Activated B cell treated with CpG ODN at 0.5 μM for 24 hours (primary cell): ENCODE measurements at regions not wholly inside any gene's neighbourhood (a gene's known extent, or its start where the extent isn't known, plus 50 kb on each side); places are given as distances from the start of the nearest gene placed in this dataset.

ENCODE experiments used
- ATAC-seq: fragments of 200-7000 bp; cut with Tn5 transposase; one replicate; pipeline ENCODE4 v1.10.0; 2021; ENCODE audit warnings: low read depth, mild to moderate bottlenecking, moderate library complexity
- CTCF ChIA-PET: fragments of 350-600 bp; sonication (Branson Sonifier 250); formaldehyde crosslinking; loops from one replicate; lab custom pipeline; 2021; ENCODE audit warnings: antibody characterized with exemption; lab: Charles Lee
- POLR2A ChIA-PET: fragments of 350-600 bp; sonication (Branson Sonifier 250); formaldehyde crosslinking; loops from one replicate; lab custom pipeline; 2021; ENCODE audit warnings: antibody characterized with exemption; lab: Charles Lee
- DNase-seq: peaks from one replicate; pipeline ENCODE4 v3.0.0; 2022
- H3K27ac Mint-ChIP-seq: one replicate; pipeline ENCODE4 v1.8.0; 2020; ENCODE audit warnings: mixed read lengths
- H3K27me3 Mint-ChIP-seq: one replicate; pipeline ENCODE4 v1.8.0; 2021; ENCODE audit warnings: mixed read lengths
- H3K36me3 Mint-ChIP-seq: one replicate; pipeline ENCODE4 v1.8.0; 2021; ENCODE audit warnings: low read depth, mixed read lengths
- H3K4me1 Mint-ChIP-seq: one replicate; pipeline ENCODE4 v1.8.0; 2021; ENCODE audit warnings: mixed read lengths
- H3K4me3 Mint-ChIP-seq: one replicate; pipeline ENCODE4 v1.8.0; 2020; ENCODE audit warnings: mild to moderate bottlenecking, mixed read lengths
- H3K9me3 Mint-ChIP-seq: one replicate; pipeline ENCODE4 v1.8.0; 2020; ENCODE audit warnings: mixed read lengths
- intact Hi-C: fragments of 100-400 bp; cut with micrococcal nuclease; formaldehyde crosslinking; loops from one replicate; pipeline ENCODE4 v1.15.1; 2024
- TF ChIP-seq, protein P1 (sequence below): fragments of 200-600 bp; IDR thresholded peaks from one replicate; pipeline ENCODE4 v1.8.0; 2022; ENCODE audit warnings: antibody characterized with exemption, mild to moderate bottlenecking

- TF ChIP-seq, protein P1, sequence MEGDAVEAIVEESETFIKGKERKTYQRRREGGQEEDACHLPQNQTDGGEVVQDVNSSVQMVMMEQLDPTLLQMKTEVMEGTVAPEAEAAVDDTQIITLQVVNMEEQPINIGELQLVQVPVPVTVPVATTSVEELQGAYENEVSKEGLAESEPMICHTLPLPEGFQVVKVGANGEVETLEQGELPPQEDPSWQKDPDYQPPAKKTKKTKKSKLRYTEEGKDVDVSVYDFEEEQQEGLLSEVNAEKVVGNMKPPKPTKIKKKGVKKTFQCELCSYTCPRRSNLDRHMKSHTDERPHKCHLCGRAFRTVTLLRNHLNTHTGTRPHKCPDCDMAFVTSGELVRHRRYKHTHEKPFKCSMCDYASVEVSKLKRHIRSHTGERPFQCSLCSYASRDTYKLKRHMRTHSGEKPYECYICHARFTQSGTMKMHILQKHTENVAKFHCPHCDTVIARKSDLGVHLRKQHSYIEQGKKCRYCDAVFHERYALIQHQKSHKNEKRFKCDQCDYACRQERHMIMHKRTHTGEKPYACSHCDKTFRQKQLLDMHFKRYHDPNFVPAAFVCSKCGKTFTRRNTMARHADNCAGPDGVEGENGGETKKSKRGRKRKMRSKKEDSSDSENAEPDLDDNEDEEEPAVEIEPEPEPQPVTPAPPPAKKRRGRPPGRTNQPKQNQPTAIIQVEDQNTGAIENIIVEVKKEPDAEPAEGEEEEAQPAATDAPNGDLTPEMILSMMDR, result no peak
- intact Hi-C loops, result no loop called here
- ChIA-PET POLR2A (no interaction called here), CTCF (no interaction called here)
- Mint-ChIP-seq H3K27me3 (no peaks in the 10 kb centered on the region), H3K36me3 (no peaks in the 10 kb centered on the region), H3K4me1 (no peaks in the 10 kb centered on the region), H3K27ac (no peak overlapping the region), H3K9me3 (no peaks in the 10 kb centered on the region), H3K4me3 (no peak overlapping the region)
- DNase-seq, result no peak
- no peak for ATAC-seq
Measured at GRCh38 chr7:50868426-50869100, 85.9 kb upstream of the GRB10 start.

- Mint-ChIP-seq H3K4me3 (no peak overlapping the region), H3K9me3 (no peaks in the 10 kb centered on the region), H3K27me3 (no peaks in the 10 kb centered on the region), H3K27ac (no peak overlapping the region), H3K4me1 (no peaks in the 10 kb centered on the region), H3K36me3 (no peaks in the 10 kb centered on the region)
- intact Hi-C loops, result no loop called here
- TF ChIP-seq, protein P1, result no peak
- no peak for ATAC-seq
- ChIA-PET POLR2A (no interaction called here), CTCF (no interaction called here)
- DNase-seq, result no peak
Measured at GRCh38 chr7:50867034-50867356, 84.3 kb upstream of the GRB10 start.

DNA sequence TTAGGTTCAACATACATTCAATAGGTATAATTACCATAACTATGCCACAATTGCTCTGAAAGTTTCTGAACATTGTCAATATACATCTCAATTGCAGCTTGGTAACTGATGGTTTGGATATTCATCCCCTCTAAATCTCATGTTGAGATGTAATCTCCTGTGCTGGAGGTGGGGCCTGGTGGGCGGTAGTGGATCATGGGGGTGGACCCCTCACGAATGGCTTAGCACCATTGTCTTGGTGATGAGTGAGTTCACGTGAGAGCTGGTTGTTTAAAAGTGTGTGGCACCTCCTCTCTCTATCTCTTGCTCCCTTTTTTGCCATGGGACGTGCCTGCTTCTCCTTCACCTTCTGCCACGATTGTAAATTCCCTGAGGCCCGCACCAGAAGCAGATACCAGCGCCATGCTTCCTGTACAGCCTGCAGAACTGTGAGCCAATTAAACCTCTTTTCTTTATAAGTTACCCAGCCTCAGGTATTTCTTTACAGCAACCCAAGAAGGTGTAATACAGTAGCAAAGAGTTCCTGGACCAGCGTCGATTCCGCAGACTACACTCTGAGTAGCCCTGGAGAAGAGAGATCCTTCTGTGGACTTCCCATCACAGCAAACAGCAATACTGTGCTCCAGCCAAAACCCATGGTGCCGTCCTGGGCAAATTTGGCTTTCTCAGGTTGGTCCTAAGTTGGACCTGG is 83.8 kb upstream of the GRB10 start:
- ATAC-seq (no peak), DNase-seq (no peak)
- no peaks in the 10 kb centered on the region for H3K4me1 Mint-ChIP-seq
- H3K27me3 Mint-ChIP-seq, result no peaks in the 10 kb centered on the region
- no peaks in the 10 kb centered on the region for H3K36me3 Mint-ChIP-seq
- ChIA-PET POLR2A (no interaction called here), CTCF (no interaction called here)
- no peaks in the 10 kb centered on the region for H3K9me3 Mint-ChIP-seq
- H3K4me3 Mint-ChIP-seq, result no peak overlapping the region
- H3K27ac Mint-ChIP-seq, result no peak overlapping the region
- intact Hi-C loops, result no loop called here
- TF ChIP-seq, protein P1, result no peak

DNA sequence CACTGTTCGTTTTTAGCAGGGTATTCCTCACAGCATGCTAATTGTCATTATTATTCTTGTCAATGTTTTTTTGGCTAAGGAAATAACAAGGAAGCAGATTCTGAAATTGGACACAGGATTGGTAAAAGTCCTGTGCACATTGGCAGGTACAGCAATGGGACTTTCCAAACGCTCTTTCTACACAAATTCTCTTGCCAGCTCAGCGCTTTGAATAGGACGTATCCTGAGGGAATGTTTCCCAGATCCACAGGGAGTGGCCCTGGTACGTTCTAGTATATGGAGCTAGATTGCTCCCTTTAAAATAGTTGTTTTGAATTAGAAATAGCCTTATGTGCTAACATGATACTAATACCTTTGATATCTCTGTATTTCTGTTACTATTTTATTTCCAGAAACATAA is 82.8 kb upstream of the GRB10 start:
- DNase-seq (no peak), ATAC-seq (no peak)
- Mint-ChIP-seq H3K9me3 (no peaks in the 10 kb centered on the region), H3K4me3 (no peak overlapping the region), H3K36me3 (no peaks in the 10 kb centered on the region), H3K4me1 (no peaks in the 10 kb centered on the region), H3K27me3 (no peaks in the 10 kb centered on the region), H3K27ac (no peak overlapping the region)
- CTCF ChIA-PET, result no interaction called here
- intact Hi-C loops, result no loop called here
- POLR2A ChIA-PET, result no interaction called here
- TF ChIP-seq, protein P1, result no peak

- intact Hi-C loops, result no loop called here
- CTCF ChIA-PET, result no interaction called here
- POLR2A ChIA-PET, result no interaction called here
- Mint-ChIP-seq H3K9me3 (no peaks in the 10 kb centered on the region), H3K27me3 (no peaks in the 10 kb centered on the region), H3K36me3 (no peaks in the 10 kb centered on the region), H3K4me1 (no peaks in the 10 kb centered on the region), H3K27ac (no peak overlapping the region), H3K4me3 (no peak overlapping the region)
- TF ChIP-seq, protein P1, result no peak
- ATAC-seq (no peak), DNase-seq (no peak)
Measured at GRCh38 chr7:50864694-50865093, 82.0 kb upstream of the GRB10 start.
